ENCODE measurements at regions not wholly inside any gene's neighbourhood (a gene's known extent, or its start where the extent isn't known, plus 50 kb on each side); places are given as distances from the start of the nearest gene placed in this dataset.
"Not testable (repeated sequence)": the region's sequence is repeated elsewhere in the genome, so short reads cannot be mapped to it uniquely, and the experiment has no call there.

GRCh38 chr4:43089730-43090129, 197.2 kb downstream of the GRXCR1 start:
- DNase-seq (ENCODE audit: low read depth): no peak

GRCh38 chr4:43103048-43103447, 210.5 kb downstream of the GRXCR1 start:
- DNase-seq (ENCODE audit: low read depth): no peak

GRCh38 chr4:43112139-43112538, 219.6 kb downstream of the GRXCR1 start:
- no peak for DNase-seq (ENCODE audit: low read depth)

- DNase-seq (ENCODE audit: low read depth): no peak
These were observed 220.7 kb downstream of the GRXCR1 start for GRCh38 chr4:43113196-43113595.

- no peak for DNase-seq (ENCODE audit: low read depth)
These were observed 234.1 kb downstream of the GRXCR1 start for GRCh38 chr4:43126595-43126994.

- no peak for DNase-seq (ENCODE audit: low read depth)
These were observed 237.9 kb downstream of the GRXCR1 start for GRCh38 chr4:43130228-43131021.

- peak; percentile 9 for DNase-seq (ENCODE audit: low read depth)
These were observed 239.6 kb downstream of the GRXCR1 start for GRCh38 chr4:43132010-43132582.

- DNase-seq (ENCODE audit: low read depth): no peak
These were observed 241.1 kb downstream of the GRXCR1 start for GRCh38 chr4:43133566-43133965.

GRCh38 chr4:43136752-43137151, 244.2 kb downstream of the GRXCR1 start:
- no peak for DNase-seq (ENCODE audit: low read depth)

GRCh38 chr4:43146198-43146597, 253.7 kb downstream of the GRXCR1 start:
- DNase-seq (ENCODE audit: low read depth): no peak

GRCh38 chr4:43148481-43148880, 256.0 kb downstream of the GRXCR1 start:
- no peak for DNase-seq (ENCODE audit: low read depth)

GRCh38 chr4:43163101-43163792, 270.7 kb downstream of the GRXCR1 start:
- no peak for DNase-seq (ENCODE audit: low read depth)

GRCh38 chr4:43189741-43190140, 297.2 kb downstream of the GRXCR1 start:
- DNase-seq (ENCODE audit: low read depth): no peak

GRCh38 chr4:43212576-43212975, 320.1 kb downstream of the GRXCR1 start:
- DNase-seq (ENCODE audit: low read depth): not testable (repeated sequence)

- no peak for DNase-seq (ENCODE audit: low read depth)
These were observed 331.3 kb downstream of the GRXCR1 start for GRCh38 chr4:43223820-43224219.

GRCh38 chr4:43224559-43224958, 332.0 kb downstream of the GRXCR1 start:
- DNase-seq (ENCODE audit: low read depth): no peak

GRCh38 chr4:43233321-43233720, 340.8 kb downstream of the GRXCR1 start:
- DNase-seq (ENCODE audit: low read depth): no peak

GRCh38 chr4:43234626-43235415, 342.3 kb downstream of the GRXCR1 start:
- no peak for DNase-seq (ENCODE audit: low read depth)

GRCh38 chr4:43238008-43238407, 345.5 kb downstream of the GRXCR1 start:
- no peak for DNase-seq (ENCODE audit: low read depth)

- DNase-seq (ENCODE audit: low read depth): no peak
These were observed 346.1 kb downstream of the GRXCR1 start for GRCh38 chr4:43238585-43238984.

- DNase-seq (ENCODE audit: low read depth): no peak
These were observed 348.6 kb downstream of the GRXCR1 start for GRCh38 chr4:43241104-43241503.

GRCh38 chr4:43242606-43243005, 350.1 kb downstream of the GRXCR1 start:
- no peak for DNase-seq (ENCODE audit: low read depth)

All from forelimb muscle (tissue), 1 donor.